SKM-1 (cell line): ENCODE measurements at regions not wholly inside any gene's neighbourhood (a gene's known extent, or its start where the extent isn't known, plus 50 kb on each side); places are given as distances from the start of the nearest gene placed in this dataset.
"Not testable (repeated sequence)": the region's sequence is repeated elsewhere in the genome, so short reads cannot be mapped to it uniquely, and the experiment has no call there.

Experiments used
- DNase-seq: peaks from one replicate; lab custom pipeline; 2025; ENCODE audit not compliant: unreplicated experiment; lab: John Stamatoyannopoulos, UW

GRCh38 chr2:18266699-18267098, 293.8 kb downstream of the RDH14 start:
- DNase-seq, result not testable (repeated sequence)

- DNase-seq, result no peak
Observed at GRCh38 chr2:18265614-18266586, 294.6 kb downstream of the RDH14 start.

DNA sequence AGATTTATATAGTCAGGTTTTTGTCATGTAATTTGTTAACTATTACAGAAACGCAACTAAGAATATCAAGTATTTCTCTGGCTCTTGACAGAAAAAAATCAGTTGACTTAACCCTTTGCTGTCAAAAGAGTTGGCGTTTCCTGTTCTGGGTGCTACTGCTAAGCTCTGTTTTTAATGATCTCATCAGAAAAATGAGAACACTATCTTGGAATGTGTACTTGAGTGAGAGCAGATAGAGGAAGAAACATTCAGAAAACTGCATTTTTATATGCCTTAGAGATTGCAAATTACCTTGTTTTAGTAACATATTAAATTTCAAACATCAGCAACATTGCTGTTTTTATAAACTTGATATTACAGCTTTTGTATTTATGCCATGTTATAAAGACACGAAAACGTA, 297.9 kb downstream of the RDH14 start:
- no peak for DNase-seq

- no peak for DNase-seq
Observed at GRCh38 chr2:18253686-18254197, 306.7 kb downstream of the RDH14 start.

DNA sequence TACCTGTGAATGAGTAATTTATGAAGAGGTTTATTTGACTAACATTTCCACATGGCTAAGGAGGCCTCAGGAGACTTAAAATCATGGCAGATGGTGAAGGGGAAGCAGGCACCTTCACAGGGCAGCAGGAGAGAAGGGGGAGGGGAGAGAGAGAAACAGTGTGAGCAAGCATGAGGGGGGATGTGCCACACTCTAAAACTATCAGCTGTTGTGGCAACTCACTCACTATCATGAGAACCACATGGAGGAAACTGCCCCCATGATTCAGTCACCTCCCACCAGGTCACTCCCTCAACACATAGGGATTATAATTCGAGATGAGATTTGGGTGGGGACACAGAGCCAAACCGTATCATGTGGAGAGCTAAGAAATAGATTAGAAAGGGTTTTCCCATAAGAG, 309.0 kb downstream of the RDH14 start:
- no peak for DNase-seq

DNA sequence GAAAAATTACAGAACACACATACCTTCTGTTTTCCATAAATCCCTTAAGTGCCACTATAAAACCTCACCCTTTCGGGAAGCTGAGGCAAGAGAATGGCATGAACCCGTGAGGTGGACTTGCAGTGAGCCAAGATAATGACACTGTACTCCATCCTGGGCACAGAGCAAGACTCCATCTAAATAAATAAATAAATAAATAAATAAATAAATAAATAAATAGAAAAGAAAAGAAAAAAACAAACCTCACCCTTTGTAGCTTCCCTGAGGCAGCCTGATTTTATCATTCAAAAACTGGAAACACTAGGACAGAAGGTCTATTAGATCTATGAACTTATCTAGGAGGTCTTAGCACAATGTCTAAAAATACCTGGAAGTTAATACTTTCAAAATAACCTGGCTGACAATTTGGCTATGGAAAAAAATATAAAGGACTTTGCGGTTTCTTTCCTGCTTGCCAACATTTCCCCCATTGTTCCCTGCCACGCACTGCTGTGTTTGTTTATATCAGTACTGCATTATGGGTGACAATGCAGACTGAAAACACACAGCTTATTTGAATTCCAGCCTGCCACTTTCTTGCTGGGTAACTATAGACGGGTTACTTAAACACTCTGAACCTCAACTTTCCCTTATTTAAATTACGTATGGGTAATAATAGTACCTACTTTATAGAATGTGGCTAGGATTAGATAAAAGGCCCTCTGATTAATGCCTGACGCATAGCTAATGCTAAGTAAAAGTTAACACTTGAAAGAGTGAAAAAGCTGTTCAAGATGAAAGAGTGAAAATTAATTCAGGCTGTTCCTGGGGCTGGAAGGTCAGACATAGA, 313.0 kb downstream of the RDH14 start:
- DNase-seq, result no peak

- no peak for DNase-seq
Observed at GRCh38 chr2:18245375-18245774, 315.1 kb downstream of the RDH14 start.

DNA sequence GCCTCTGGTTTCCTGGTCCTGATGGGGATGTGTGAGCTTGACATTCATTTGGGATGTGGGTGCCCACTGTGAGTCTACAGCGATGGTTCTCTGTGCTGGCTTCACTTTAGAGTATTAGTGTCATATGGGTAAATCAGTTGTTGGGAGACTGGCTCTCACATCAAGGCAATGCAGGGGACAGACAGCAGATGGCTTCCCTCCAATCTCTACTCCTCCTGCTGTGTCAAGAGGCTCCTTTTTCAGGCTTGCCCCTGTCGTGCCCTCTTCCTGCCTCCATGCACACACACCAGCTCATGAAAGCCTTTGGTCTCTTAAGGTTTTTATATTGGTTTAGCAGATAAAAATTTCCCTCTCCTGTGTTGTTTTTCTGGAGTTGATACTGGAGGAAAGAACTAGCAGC, 315.6 kb downstream of the RDH14 start:
- DNase-seq, result no peak

DNA sequence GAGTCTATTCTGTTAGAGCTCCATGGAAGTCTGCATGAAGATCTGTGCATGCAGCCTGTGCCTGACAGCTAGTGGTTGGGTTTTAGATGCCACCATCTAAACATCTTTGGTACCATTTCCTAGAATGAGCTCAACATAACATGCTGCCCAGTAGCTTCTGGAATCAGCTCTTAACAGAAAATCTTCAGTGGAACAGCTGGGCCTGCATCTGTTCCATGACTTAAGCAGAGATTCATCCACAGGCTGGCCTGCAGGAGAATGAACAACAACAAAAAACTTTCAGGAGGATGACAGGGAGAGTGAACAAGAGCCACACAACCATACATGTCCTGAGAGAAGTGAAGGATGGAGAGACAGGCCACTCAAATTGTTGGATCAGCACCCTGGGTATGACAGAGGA, 316.6 kb downstream of the RDH14 start:
- no peak for DNase-seq

DNA sequence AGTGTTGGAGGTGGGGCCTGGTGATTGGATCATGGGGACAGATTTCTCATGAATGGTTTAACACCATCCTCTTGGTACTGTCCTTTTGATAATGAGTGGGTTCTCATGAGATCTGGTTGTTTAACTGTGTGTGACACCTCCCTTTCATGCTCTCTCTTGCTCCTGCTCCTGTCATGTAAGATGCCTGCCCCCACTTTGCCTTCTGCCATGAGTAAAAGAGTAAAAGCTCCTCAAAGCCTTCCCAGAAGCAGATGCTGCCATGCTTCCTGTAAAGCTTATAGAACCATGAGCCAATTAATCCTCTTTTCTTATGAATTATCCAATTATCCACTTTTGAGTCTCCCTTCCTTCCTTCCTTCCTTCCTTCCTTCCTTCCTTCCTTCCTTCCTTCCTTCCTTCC, 317.7 kb downstream of the RDH14 start:
- DNase-seq, result no peak

DNA sequence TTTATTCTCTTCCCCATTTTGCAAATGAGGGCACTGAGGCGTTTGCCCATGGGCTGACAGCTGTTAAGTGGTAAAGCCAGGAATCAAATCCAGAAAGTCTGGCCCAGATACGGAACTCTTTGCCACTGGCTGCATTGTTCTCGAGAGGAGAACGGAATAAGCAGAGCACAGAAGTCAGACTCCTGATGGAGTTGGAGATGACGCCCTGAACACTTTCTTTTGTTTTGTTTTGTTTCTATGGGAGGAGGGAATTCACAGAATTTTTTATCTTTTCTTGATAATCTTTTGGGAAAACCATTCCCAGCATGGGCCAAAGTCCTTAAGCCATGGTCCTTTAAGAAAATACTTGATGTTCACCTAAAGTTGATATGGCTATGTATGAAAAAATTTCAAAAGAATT, 322.2 kb downstream of the RDH14 start:
- no peak for DNase-seq

DNA sequence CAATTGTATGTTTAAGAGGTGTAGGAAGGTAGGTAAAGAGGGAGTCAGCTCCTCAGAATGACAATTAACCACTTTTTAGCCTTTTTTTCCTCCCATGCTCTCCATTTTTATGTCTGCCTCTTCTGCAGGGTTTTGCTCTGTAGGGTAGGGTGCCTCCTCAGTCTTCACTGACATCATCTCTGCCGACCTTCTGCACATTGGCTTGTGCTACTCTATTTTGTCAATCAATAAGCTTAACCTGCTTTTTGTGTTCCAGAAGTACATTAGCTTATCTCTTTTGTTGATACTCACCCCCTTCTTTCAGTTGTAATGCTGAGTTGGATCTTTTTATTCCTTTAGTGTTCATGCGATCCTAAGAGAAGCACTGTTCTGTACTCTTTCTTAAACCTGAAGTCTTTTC, 323.2 kb downstream of the RDH14 start:
- no peak for DNase-seq

- DNase-seq, result no peak
Observed at GRCh38 chr2:18232731-18233438, 327.6 kb downstream of the RDH14 start.

- DNase-seq, result no peak
Observed at GRCh38 chr2:18230668-18231067, 329.8 kb downstream of the RDH14 start.

- DNase-seq, result no peak
Observed at GRCh38 chr2:18219676-18220075, 340.8 kb downstream of the RDH14 start.

DNA sequence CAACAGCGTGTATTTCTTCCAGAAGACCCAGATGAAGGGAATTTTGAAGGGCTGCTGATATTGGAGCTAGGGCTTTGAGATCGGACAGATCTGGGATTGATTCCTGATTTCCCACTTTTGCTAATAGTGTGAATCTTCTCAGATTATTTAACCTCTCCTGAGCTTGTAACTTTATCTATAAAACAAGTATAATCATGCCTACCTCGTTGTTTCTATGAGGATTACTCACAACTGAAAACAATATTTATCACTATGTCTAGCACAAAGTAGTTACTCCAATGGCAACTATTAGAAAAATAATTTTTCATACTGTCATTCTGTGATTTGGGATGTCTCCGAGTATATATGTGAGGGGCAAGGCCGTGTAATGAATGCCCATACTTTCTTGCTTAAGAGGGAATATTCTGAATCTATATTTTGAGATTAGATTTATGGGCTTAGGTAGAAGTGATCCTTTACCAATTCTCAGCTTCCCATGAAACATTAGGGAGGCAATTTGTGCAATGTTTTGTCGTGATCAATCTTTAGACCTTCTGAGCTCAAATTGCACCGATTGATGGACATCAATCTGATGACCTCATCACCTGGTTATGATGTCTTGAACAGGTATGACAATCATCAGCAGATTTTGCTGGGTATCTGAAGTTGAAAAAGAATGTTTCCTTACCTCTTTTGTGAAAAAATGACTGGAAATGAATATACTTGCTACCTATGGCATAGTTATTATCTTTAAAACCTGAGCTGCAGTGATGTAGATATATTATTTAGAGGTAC, 339.9 kb downstream of the KCNS3 start:
- no peak for DNase-seq

DNA sequence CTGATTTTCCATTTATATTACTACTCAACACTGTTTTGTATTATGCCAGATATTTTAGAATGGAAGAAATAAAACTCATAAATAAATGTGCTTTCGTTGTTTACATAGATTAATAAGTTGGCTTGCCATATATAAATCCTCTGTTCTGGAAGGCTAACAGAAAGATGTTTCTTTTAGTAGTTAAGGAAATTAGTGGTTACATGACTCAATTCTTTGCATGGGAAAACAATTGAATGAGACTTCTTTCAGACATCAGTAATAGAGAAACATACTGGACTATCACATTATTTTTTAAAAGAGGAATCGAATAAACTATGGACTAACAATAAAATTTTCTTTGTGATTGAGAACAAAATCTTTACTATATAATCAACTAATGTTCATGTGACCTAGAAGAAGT, 336.5 kb downstream of the KCNS3 start:
- no peak for DNase-seq

DNA sequence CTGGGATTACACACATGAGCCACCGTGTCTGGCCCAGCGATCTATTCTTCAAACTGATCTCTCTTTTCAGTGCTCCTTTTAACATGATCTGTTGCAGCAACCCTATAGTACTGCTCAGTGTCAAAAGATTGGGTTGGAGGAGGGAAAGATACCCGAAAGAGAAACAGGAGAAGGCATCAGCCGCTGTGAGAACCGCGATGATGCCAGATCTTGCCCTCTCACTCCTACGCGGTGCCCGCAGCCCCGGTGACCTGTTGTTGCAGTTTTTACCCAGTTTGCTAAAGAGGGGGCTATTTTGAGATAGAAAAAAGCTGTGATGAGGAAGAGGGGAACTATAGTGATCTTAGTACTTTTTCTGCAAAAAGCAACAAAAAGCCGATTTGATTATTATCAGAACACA, 335.5 kb downstream of the KCNS3 start:
- DNase-seq, result no peak

- DNase-seq, result no peak
Observed at GRCh38 chr2:18209934-18210639, 331.6 kb downstream of the KCNS3 start.

- no peak for DNase-seq
Observed at GRCh38 chr2:18208956-18209355, 330.5 kb downstream of the KCNS3 start.
